Stomach (tissue), 8 donors: ENCODE measurements at regions not wholly inside any gene's neighbourhood (a gene's known extent, or its start where the extent isn't known, plus 50 kb on each side); places are given as distances from the start of the nearest gene placed in this dataset.

ENCODE experiments used
- DNase-seq, 2 donors: peaks; one replicate each; pipeline versions ENCODE4 v3.0.0 to v3.0.0-alpha.2; 2013 to 2019
- H3K27ac ChIP-seq, 5 donors: fragments of 200-600 bp in 4 of 5; sonication (generic) in 4 of 5; one replicate each; pipeline ENCODE4 v1.5.1; 2013 to 2019; ENCODE audit warnings: mild to moderate bottlenecking in 1 of 5, moderate library complexity in 1 of 5
- H3K27me3 ChIP-seq, 3 donors: fragments of 200-600 bp; sonication (generic); one replicate each; pipeline ENCODE4 v1.5.1; 2017 to 2019; ENCODE audit warnings: mixed run types in 1 of 3
- H3K36me3 ChIP-seq, 4 donors: fragments of 200-600 bp; sonication (generic); 1 replicate in 3 of 4; 2 replicates in 1 of 4; pipeline ENCODE4 v1.5.1; 2016 to 2019
- H3K4me1 ChIP-seq, 4 donors: fragments of 200-600 bp; sonication (generic); one replicate each; pipeline ENCODE4 v1.5.1; 2016 to 2019
- H3K4me3 ChIP-seq, 4 donors: fragments of 200-600 bp; sonication (generic) in 3 of 4; one replicate each; pipeline ENCODE4 v1.5.1; 2016 to 2019; ENCODE audit warnings: mild to moderate bottlenecking in 1 of 4
- H3K9me3 ChIP-seq, 4 donors: fragments of 200-600 bp; sonication (generic); one replicate each; pipeline ENCODE4 v1.5.1; 2016 to 2019
- EP300 ChIP-seq: sonication (generic); formaldehyde crosslinking; IDR thresholded peaks from one replicate; pipeline ENCODE4 v1.6.1; 2017; ENCODE audit warnings: antibody characterized with exemption
- POLR2A ChIP-seq, 4 donors: fragments of 450-650 bp; IDR thresholded peaks; one replicate each; pipeline ENCODE4 v1.6.1; 2016; ENCODE audit warnings: antibody characterized with exemption in 4 of 4, control low read depth in 2 of 4, mild to moderate bottlenecking in 1 of 4, moderate library complexity in 1 of 4
- POLR2AphosphoS5 ChIP-seq, 3 donors: sonication (generic); formaldehyde crosslinking; IDR thresholded peaks; one replicate each; pipeline ENCODE4 v1.6.1; 2016; ENCODE audit warnings: antibody characterized with exemption in 3 of 3
- WGBS, 5 donors: extraction: QIAGEN DNeasy Blood & Tissue Kit in 3 of 5; methylation state at CpG; one replicate each; pipeline versions ENCODE4 v1.1.5 to v1.1.7; 2013 to 2018; 5-methylcytosine and 5-hydroxymethylcytosine counted together
- intact Hi-C: fragments of 100-400 bp; cut with DNase I; formaldehyde crosslinking; loops from one replicate; pipeline ENCODE4 v1.15.1; 2023; ENCODE audit warnings: low total_unique reads
- TF ChIP-seq, protein P1 (sequence below), 7 experiments: fragments of 450-650 bp in 4 of 7; fragments of 200-600 bp in 3 of 7; sonication (generic) in 3 of 7; IDR thresholded peaks; one replicate each; pipeline ENCODE4 v1.5.1; 2016 to 2019; ENCODE audit warnings: antibody characterized with exemption in 7 of 7, control low read depth in 2 of 7, mild to moderate bottlenecking in 1 of 7
- donor health status: healthy with polysubstance abuse.
- donor health status: Bipolar disorder and iron deficiency.
- donor health status: healthy.

DNA sequence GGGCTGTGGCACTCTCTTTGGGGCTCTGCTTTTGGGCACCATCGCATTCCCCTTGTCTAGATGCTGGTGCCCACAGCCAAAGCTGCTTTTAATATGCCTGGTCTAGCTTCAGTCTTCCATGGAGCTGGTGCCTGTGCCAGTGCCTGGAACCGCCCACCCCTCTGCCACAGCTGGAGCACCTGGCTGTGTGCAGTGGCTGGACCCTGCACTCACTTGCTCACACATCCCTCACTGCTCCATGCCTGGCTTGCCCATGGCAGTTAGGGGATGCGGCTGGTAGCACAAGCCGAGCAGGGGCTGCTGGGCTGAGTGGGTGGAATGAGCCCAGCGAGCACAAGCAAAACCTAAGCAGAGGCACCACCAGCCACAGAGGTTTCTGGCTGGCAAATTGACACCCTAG lies 1145.9 kb upstream of the LRRTM3 start:
- DNase-seq: no peak
- intact Hi-C loops: no loop called here
- no peaks in the 10 kb centered on the region for H3K36me3 ChIP-seq
- WGBS, 5 donors: 85 to 97% (median 94%) methylated on average over 3 to 5 of the region's 5 CpGs
- H3K27ac ChIP-seq: no peak overlapping the region
- H3K4me3 ChIP-seq: no peak overlapping the region
- no peaks in the 10 kb centered on the region for H3K9me3 ChIP-seq
- H3K27me3 ChIP-seq: no peaks in the 10 kb centered on the region
- no peaks in the 10 kb centered on the region for H3K4me1 ChIP-seq
- TF ChIP-seq POLR2AphosphoS5 (IDR thresholded peaks at IDR 0.05) (no peak), POLR2A (IDR thresholded peaks at IDR 0.05) (no peak), EP300 (no peak)
- TF ChIP-seq, protein P1, sequence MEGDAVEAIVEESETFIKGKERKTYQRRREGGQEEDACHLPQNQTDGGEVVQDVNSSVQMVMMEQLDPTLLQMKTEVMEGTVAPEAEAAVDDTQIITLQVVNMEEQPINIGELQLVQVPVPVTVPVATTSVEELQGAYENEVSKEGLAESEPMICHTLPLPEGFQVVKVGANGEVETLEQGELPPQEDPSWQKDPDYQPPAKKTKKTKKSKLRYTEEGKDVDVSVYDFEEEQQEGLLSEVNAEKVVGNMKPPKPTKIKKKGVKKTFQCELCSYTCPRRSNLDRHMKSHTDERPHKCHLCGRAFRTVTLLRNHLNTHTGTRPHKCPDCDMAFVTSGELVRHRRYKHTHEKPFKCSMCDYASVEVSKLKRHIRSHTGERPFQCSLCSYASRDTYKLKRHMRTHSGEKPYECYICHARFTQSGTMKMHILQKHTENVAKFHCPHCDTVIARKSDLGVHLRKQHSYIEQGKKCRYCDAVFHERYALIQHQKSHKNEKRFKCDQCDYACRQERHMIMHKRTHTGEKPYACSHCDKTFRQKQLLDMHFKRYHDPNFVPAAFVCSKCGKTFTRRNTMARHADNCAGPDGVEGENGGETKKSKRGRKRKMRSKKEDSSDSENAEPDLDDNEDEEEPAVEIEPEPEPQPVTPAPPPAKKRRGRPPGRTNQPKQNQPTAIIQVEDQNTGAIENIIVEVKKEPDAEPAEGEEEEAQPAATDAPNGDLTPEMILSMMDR (IDR thresholded peaks at IDR 0.05): no peak

DNA sequence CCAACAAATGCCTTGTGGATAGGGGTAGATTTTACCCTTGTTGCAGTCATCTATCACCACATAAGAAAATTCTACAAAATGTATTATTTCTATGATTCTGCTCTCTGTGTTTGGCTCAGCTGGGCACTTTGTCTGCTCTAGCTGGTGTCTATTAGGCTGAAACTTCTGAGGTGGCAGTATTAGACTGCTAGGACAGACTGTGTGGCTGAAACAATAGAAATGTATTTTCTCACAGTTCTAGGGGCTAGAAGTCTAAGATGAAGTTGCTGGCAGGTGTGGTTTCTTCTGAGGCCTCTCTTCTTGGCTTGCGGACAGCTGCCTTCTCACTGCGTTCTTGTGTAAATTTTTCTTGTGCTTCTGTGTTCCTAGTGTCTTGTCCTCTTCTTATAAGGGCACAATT lies 1139.6 kb upstream of the LRRTM3 start:
- DNase-seq: no peak
- intact Hi-C loops: no loop called here
- Histone ChIP-seq H3K27ac (no peak overlapping the region), H3K27me3 (no peaks in the 10 kb centered on the region), H3K36me3 (no peaks in the 10 kb centered on the region), H3K4me3 (no peak overlapping the region), H3K4me1 (no peaks in the 10 kb centered on the region), H3K9me3 (no peaks in the 10 kb centered on the region)
- TF ChIP-seq, protein P1 (IDR thresholded peaks at IDR 0.05): no peak
- TF ChIP-seq EP300: no peak
- no peak for TF ChIP-seq POLR2AphosphoS5 (IDR thresholded peaks at IDR 0.05)
- TF ChIP-seq POLR2A (IDR thresholded peaks at IDR 0.05): no peak
- WGBS, 5 donors: 59 to 99% (median 95%) methylated on average over 2 of the region's 2 CpGs

DNA sequence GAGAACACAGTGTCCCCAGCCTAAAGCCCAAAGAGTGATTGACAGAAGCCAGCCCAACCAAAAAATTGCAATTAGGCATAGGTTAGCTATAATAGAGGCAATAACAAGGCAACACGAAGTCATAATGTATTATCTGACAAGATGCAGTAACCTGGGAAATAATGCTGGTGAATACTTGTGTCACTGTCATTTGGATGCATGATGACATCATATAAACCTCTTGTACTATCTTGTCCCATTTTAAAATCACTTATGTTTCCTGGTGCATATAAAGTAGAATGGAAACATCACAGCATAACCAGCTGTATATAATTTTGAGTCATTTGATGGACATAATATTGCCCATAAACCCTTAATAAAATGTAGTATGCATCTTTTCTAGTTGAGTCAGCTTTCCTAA lies 1138.3 kb upstream of the LRRTM3 start:
- intact Hi-C loops: no loop called here
- H3K9me3 ChIP-seq: no peaks in the 10 kb centered on the region
- H3K27me3 ChIP-seq: no peaks in the 10 kb centered on the region
- H3K27ac ChIP-seq: no peak overlapping the region
- WGBS, 5 donors: 76 to 88% (median 83%) methylated on average over 1 of the region's 1 CpG
- no peaks in the 10 kb centered on the region for H3K36me3 ChIP-seq
- TF ChIP-seq, protein P1 (IDR thresholded peaks at IDR 0.05): no peak
- TF ChIP-seq POLR2AphosphoS5 (IDR thresholded peaks at IDR 0.05): no peak
- TF ChIP-seq POLR2A (IDR thresholded peaks at IDR 0.05): no peak
- no peak for TF ChIP-seq EP300
- H3K4me1 ChIP-seq: no peaks in the 10 kb centered on the region
- no peak overlapping the region for H3K4me3 ChIP-seq
- no peak for DNase-seq

DNA sequence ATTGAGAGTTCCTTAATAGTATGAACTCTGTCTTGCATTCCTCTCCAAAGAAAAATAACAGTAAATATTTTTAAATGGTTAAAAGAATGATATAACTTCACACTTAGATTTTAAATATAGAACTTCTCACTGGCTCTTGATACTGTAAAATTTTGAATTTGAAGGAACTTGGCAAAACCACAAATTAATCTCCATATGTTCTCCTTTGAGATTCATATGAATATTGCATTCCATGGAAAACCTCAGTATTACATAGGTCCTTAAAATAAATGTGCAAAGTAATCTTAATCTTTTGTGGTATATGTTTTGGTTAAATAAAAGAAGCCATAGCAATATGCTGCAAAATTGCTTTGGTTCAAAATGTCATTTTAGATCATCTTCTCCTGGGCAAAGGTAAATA lies 1137.6 kb upstream of the LRRTM3 start:
- intact Hi-C loops: no loop called here
- no peak for TF ChIP-seq POLR2A (IDR thresholded peaks at IDR 0.05)
- TF ChIP-seq, protein P1 (IDR thresholded peaks at IDR 0.05): no peak
- TF ChIP-seq POLR2AphosphoS5 (IDR thresholded peaks at IDR 0.05): no peak
- no peak for TF ChIP-seq EP300
- Histone ChIP-seq H3K27me3 (no peaks in the 10 kb centered on the region), H3K36me3 (no peaks in the 10 kb centered on the region), H3K4me1 (peaks cover 0 to 2% (median under 1%) of the 10 kb centered on the region in 4 donors), H3K9me3 (no peaks in the 10 kb centered on the region), H3K27ac (no peak overlapping the region), H3K4me3 (no peak overlapping the region)
- no peak for DNase-seq
